K562 (cell line): ENCODE measurements at regions not wholly inside any gene's neighbourhood (a gene's known extent, or its start where the extent isn't known, plus 50 kb on each side); places are given as distances from the start of the nearest gene placed in this dataset.
"Not testable (repeated sequence)": the region's sequence is repeated elsewhere in the genome, so short reads cannot be mapped to it uniquely, and the experiment has no call there.

Source experiments
- ATAC-seq: fragments of 200-7000 bp; cut with Tn5 transposase; 3 replicates; pipeline ENCODE4 v1.9.1; 2020; ENCODE audit warnings: moderate library complexity
- BruUV-seq: library from RNA; stranded (reverse); fragments of 400-500 nt; replicated peaks from 2 replicates; lab custom pipeline; 2021; lab: Mats Ljungman, UMichigan
- CTCF ChIA-PET: fragments of 300-600 bp; formaldehyde crosslinking; extraction: SDS; loops from one replicate; lab custom pipeline; 2021; ENCODE audit warnings: low intra/inter-chr PET ratio; lab: Yijun Ruan, JAX
- POLR2A ChIA-PET: fragments of 300-600, 350-650 bp; sonication (Branson Sonifier 250); formaldehyde crosslinking; extraction: SDS; loops from one replicate; lab custom pipeline; 2021; ENCODE audit warnings: antibody characterized with exemption, inconsistent platforms; lab: Yijun Ruan, JAX
- DNase-seq, 4 experiments: peaks; one replicate each; pipeline versions ENCODE4 v3.0.0 to v3.0.0-alpha.2; 2011 to 2018; ENCODE audit warnings: low spot score in 3 of 4, mixed read lengths in 3 of 4; ENCODE audit errors: extremely low read depth in 1 of 4
- FAIRE-seq: peaks from 2 replicates; lab custom pipeline; 2011; peaks lifted over from hg19 to GRCh38; lab: Jason Lieb, UNC
- H2AFZ ChIP-seq: 2 replicates; pipeline ENCODE4 v1.6.0; 2011; ENCODE audit warnings: low read depth, low read length, control low read depth, inconsistent platforms
- H3K27ac ChIP-seq: fragments of 200-600 bp; 3 replicates; pipeline ENCODE4 v1.8.0; 2011; ENCODE audit warnings: low read depth, mild to moderate bottlenecking, control low read depth, inconsistent platforms, low read length, moderate library complexity, mixed read lengths; ENCODE audit errors: extremely low read depth
- H3K27me3 ChIP-seq, 2 experiments: fragments of 300-600 bp in 1 of 2; 2 replicates in 1 of 2; 3 replicates in 1 of 2; pipeline versions ENCODE4 v1.6.0 to v1.8.0; 2011; ENCODE audit warnings: inconsistent platforms in 2 of 2, low read length in 2 of 2, mild to moderate bottlenecking in 1 of 2, mixed read lengths in 1 of 2, moderate library complexity in 1 of 2; ENCODE audit not compliant: control insufficient read depth in 2 of 2, insufficient read depth in 2 of 2
- H3K36me3 ChIP-seq: fragments of 300-600 bp; 3 replicates; pipeline ENCODE4 v1.8.0; 2011; ENCODE audit warnings: mild to moderate bottlenecking, low read length, inconsistent platforms; ENCODE audit not compliant: control insufficient read depth, insufficient read depth
- H3K4me1 ChIP-seq, 2 experiments: fragments of 200-600 bp in 1 of 2; replicated peaks in 1 of 2; 2 replicates in 1 of 2; 3 replicates in 1 of 2; pipeline versions ENCODE4 v1.5.1 to v1.8.0; 2011; ENCODE audit warnings: inconsistent platforms in 2 of 2, low read length in 2 of 2, mild to moderate bottlenecking in 1 of 2, mixed read lengths in 1 of 2, moderate library complexity in 1 of 2; ENCODE audit not compliant: control insufficient read depth in 2 of 2, insufficient read depth in 2 of 2
- H3K4me2 ChIP-seq: 2 replicates; pipeline ENCODE4 v1.6.1; 2011; ENCODE audit warnings: low read length, control low read depth, inconsistent platforms, mixed read lengths; ENCODE audit not compliant: insufficient read depth
- H3K4me3 ChIP-seq: fragments of 200-600 bp; sonication (generic), shearing (Covaris generic); 2 replicates; pipeline ENCODE4 v1.5.1; 2016; ENCODE audit warnings: control low read depth, inconsistent platforms
- H3K79me2 ChIP-seq: fragments of 200-600 bp; 3 replicates; pipeline ENCODE4 v1.8.0; 2011; ENCODE audit warnings: low read length, inconsistent platforms; ENCODE audit not compliant: control insufficient read depth, insufficient read depth
- H3K9ac ChIP-seq, 2 experiments: 2 replicates each; pipeline versions ENCODE4 v1.6.0 to v1.6.1; 2011; ENCODE audit warnings: low read depth in 2 of 2, low read length in 2 of 2, control low read depth in 1 of 2, inconsistent platforms in 1 of 2, mild to moderate bottlenecking in 1 of 2, mixed read lengths in 1 of 2; ENCODE audit not compliant: insufficient read depth in 1 of 2
- H3K9me1 ChIP-seq: one replicate; pipeline ENCODE4 v1.6.0; 2011; ENCODE audit warnings: inconsistent platforms, mild to moderate bottlenecking, low read length, moderate library complexity; ENCODE audit not compliant: control insufficient read depth, insufficient read depth
- H3K9me3 ChIP-seq: replicated peaks from 2 replicates; pipeline ENCODE4 v1.5.1; 2011; ENCODE audit warnings: low read depth, low read length, inconsistent platforms; ENCODE audit not compliant: control insufficient read depth, insufficient read depth
- H4K20me1 ChIP-seq: replicated peaks from 2 replicates; pipeline ENCODE4 v1.6.1; 2011; ENCODE audit warnings: low read length, inconsistent platforms, mixed read lengths; ENCODE audit not compliant: control insufficient read depth, insufficient read depth
- ATF7 ChIP-seq: fragments of 450-650 bp; IDR thresholded peaks from 2 replicates; pipeline ENCODE4 v1.7.1; 2014; ENCODE audit warnings: mild to moderate bottlenecking, moderate library complexity
- CBX3 ChIP-seq, 2 experiments: IDR thresholded peaks; 1 replicate in 1 of 2; 2 replicates in 1 of 2; pipeline ENCODE4 v1.6.1; 2012; ENCODE audit warnings: inconsistent platforms in 2 of 2, low read length in 2 of 2, borderline replicate concordance in 1 of 2, control low read depth in 1 of 2
- HDAC1 ChIP-seq, 2 experiments: fragments of 450-650 bp; IDR thresholded peaks; 2 replicates each; pipeline ENCODE4 v1.6.1; 2016 to 2017; ENCODE audit warnings: inconsistent platforms in 1 of 2, mild to moderate bottlenecking in 1 of 2, moderate library complexity in 1 of 2
- RBFOX2 ChIP-seq: fragments of 200-400 bp; formaldehyde crosslinking; IDR thresholded peaks from 2 replicates; pipeline ENCODE4 v1.6.1; 2017; ENCODE audit warnings: low read depth, mild to moderate bottlenecking, low read length, moderate library complexity
- ZNF121 ChIP-seq: sonication (generic); formaldehyde crosslinking; conservative IDR thresholded peaks from 2 replicates; pipeline ENCODE4 v1.8.0; 2022; ENCODE audit warnings: missing genetic modification reagents
- WGBS: fragments of 100-300 bp; shearing (Covaris generic); methylation state at CpG from one replicate; pipeline ENCODE4 v1.1.6; 2016; ENCODE audit warnings: low coverage, mixed read lengths; ENCODE audit not compliant: insufficient coverage; ENCODE audit errors: missing lambda C conversion rate; 5-methylcytosine and 5-hydroxymethylcytosine counted together
- in situ Hi-C: fragments of 300-500 bp; cut with MboI; formaldehyde crosslinking; loops from 4 replicates; pipeline ENCODE4 v1.15.0; 2018; ENCODE audit warnings: inconsistent platforms, mixed read lengths
- intact Hi-C: fragments of 100-400 bp; cut with micrococcal nuclease; formaldehyde crosslinking; loops from 2 replicates; pipeline ENCODE4 v1.14.2; 2022
- TF ChIP-seq, protein P1 (sequence below), 2 experiments: fragments of 450-650 bp in 1 of 2; sonication (generic) in 1 of 2; formaldehyde crosslinking in 1 of 2; IDR thresholded peaks in 1 of 2; conservative IDR thresholded peaks in 1 of 2; 2 replicates each; pipeline versions ENCODE4 v1.6.1 to v1.8.1; 2016 to 2023; ENCODE audit warnings: mild to moderate bottlenecking in 2 of 2, moderate library complexity in 2 of 2, inconsistent platforms in 1 of 2, missing genetic modification reagents in 1 of 2

DNA sequence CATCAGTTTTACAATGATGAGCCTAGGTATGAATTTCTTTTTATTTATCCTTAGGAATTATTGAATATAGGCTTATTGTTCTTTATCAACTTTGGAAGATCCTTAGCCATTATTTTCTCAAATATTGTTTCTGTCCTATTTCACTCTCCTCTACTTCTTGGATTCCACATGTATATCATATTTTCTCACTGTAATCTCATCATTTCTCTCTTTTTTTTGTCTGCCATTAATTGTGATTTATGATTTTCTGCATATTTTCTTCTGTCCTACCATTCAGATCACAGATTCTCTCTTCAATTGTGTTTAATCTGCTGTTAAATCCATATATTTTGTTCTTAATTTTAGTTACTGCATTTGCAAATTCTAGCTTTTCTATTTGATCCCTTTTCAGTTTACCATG, 139.8 kb downstream of the ARRDC3 start (continued):
- TF ChIP-seq HDAC1 (IDR thresholded peaks at IDR 0.05), result no peak
- peak in 1 of 2 experiments; percentile 71; a peak in 2 of 3 replicates for TF ChIP-seq CBX3 (IDR thresholded peaks at IDR 0.05; ENCODE audit: borderline replicate concordance in 1 of 2, low read length in 2 of 2)

DNA sequence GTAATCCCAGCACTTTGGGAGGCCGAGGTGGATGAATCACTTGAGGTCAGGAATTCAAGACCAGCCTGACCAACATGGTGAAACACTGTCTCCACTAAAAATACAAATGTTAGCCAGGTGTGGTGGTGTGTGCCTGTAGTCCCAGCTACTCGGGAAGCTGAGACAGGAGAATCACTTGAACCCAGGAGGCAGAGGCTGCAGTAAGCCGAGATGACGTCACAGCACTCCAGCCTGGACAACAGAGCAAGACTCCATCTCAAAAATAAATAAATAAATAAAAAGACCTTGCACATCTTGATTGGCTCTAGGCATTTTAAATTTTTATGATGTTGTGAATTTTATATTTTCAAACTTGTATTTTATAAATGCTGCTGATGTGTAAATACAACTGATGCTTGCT, 141.7 kb downstream of the ARRDC3 start:
- peak; percentile 74 for TF ChIP-seq ZNF121 (CRISPR knock-in tag)
- BruUV-seq, H4K20me1 ChIP-seq, H3K9ac ChIP-seq, CTCF ChIA-PET, FAIRE-seq, DNase-seq, H3K27me3 ChIP-seq, H3K36me3 ChIP-seq, H3K4me1 ChIP-seq, H3K27ac ChIP-seq, H3K9me1 ChIP-seq, intact Hi-C loops, ATAC-seq, H3K9me3 ChIP-seq, H3K4me2 ChIP-seq, H2AFZ ChIP-seq, in situ Hi-C loops, H3K79me2 ChIP-seq, H3K4me3 ChIP-seq: not testable (repeated sequence)
- WGBS, result 16% methylated on average over 4 of the region's 4 CpGs
- POLR2A ChIA-PET, result interaction anchor here (1.5 kb wide), 1 partner anchor 21 kb away, joined by 3 read pairs; no protein-coding TSS in a partner anchor

DNA sequence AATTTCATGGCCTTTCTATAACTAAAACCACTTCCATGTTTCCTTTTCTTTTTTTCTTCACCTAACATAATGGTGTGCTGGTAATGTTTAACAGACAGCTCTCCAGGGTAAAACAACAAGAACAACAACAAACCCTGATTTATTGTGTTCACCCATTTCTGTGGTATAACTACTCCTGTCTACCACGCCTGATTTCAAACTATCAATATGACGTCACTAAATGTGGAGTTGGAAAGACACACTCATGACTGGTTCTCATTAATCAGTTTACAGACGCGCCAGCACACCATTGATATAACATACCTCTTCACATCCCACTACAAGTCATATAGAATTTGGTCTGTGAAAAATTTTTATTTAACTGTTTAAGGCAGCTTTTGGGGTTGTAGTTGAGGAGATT, 142.9 kb downstream of the ARRDC3 start:
- no peak for DNase-seq

More for the DNA sequence above, 142.9 kb downstream of the ARRDC3 start:
- ATAC-seq, result no peak
- no peak overlapping the region for H3K9ac ChIP-seq
- no peaks in the 10 kb centered on the region for H4K20me1 ChIP-seq
- no peak overlapping the region for H3K4me3 ChIP-seq
- no peaks in the 10 kb centered on the region for H3K4me1 ChIP-seq
- intact Hi-C loops, result no loop called here
- no TSS peak for BruUV-seq
- in situ Hi-C loops, result no loop called here
- no peaks in the 10 kb centered on the region; a peak in 1 of 5 replicates for H3K27me3 ChIP-seq
- ChIA-PET POLR2A (interaction anchor here (0.8 kb wide), 1 partner anchor 127 kb away, joined by 3 read pairs; no protein-coding TSS in a partner anchor), CTCF (no interaction called here)
- H3K9me3 ChIP-seq, result no peaks in the 10 kb centered on the region; the same call in 1 of the 2 replicates
- no peak for FAIRE-seq
- H2AFZ ChIP-seq, result no peak overlapping the region
- H3K4me2 ChIP-seq, result no peak overlapping the region
- WGBS, result 67% methylated on average over 4 of the region's 4 CpGs
- peak; percentile 29; the same call in 1 of the 2 replicates for TF ChIP-seq ATF7
- TF ChIP-seq RBFOX2, result no peak
- TF ChIP-seq, protein P1, sequence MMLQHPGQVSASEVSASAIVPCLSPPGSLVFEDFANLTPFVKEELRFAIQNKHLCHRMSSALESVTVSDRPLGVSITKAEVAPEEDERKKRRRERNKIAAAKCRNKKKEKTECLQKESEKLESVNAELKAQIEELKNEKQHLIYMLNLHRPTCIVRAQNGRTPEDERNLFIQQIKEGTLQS (IDR thresholded peaks at IDR 0.05), result peak; percentile 43
- TF ChIP-seq, protein P1 (CRISPR knock-in tag; conservative IDR thresholded peaks at IDR 0.05), result no peak
- no peaks in the 10 kb centered on the region for H3K36me3 ChIP-seq
- H3K79me2 ChIP-seq, result no peaks in the 10 kb centered on the region
- H3K9me1 ChIP-seq, result no peaks in the 10 kb centered on the region
- no peak overlapping the region for H3K27ac ChIP-seq
